GM12873 (cell line): ENCODE measurements at regions not wholly inside any gene's neighbourhood (a gene's known extent, or its start where the extent isn't known, plus 50 kb on each side); places are given as distances from the start of the nearest gene placed in this dataset.

Experiments
- TF ChIP-seq, protein P1 (sequence below): IDR thresholded peaks from 2 replicates; pipeline ENCODE4 v1.5.1; 2012; ENCODE audit warnings: low read depth, mild to moderate bottlenecking, moderate library complexity, low read length, control low read depth; ENCODE audit not compliant: insufficient read depth; ENCODE audit errors: missing control alignments

DNA sequence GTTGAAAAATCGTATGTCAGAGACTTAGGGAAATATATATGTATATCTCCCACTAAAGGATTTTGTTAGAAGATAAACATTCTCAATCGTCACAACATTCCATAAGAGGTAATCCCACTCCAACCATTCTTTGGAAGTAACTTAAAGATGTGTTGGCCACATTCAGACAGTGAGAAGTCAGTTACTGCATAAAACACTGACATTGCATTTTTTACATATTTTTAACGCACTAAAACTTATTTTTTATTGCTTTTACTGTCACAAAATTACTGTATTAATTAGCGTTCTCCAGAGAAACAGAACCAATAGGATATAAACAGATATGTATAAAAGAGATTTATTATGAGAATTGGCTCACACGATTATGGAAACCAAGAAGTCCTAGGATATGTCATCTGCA is 74.3 kb upstream of the VGLL2 start:
- TF ChIP-seq, protein P1, sequence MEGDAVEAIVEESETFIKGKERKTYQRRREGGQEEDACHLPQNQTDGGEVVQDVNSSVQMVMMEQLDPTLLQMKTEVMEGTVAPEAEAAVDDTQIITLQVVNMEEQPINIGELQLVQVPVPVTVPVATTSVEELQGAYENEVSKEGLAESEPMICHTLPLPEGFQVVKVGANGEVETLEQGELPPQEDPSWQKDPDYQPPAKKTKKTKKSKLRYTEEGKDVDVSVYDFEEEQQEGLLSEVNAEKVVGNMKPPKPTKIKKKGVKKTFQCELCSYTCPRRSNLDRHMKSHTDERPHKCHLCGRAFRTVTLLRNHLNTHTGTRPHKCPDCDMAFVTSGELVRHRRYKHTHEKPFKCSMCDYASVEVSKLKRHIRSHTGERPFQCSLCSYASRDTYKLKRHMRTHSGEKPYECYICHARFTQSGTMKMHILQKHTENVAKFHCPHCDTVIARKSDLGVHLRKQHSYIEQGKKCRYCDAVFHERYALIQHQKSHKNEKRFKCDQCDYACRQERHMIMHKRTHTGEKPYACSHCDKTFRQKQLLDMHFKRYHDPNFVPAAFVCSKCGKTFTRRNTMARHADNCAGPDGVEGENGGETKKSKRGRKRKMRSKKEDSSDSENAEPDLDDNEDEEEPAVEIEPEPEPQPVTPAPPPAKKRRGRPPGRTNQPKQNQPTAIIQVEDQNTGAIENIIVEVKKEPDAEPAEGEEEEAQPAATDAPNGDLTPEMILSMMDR, result no peak

DNA sequence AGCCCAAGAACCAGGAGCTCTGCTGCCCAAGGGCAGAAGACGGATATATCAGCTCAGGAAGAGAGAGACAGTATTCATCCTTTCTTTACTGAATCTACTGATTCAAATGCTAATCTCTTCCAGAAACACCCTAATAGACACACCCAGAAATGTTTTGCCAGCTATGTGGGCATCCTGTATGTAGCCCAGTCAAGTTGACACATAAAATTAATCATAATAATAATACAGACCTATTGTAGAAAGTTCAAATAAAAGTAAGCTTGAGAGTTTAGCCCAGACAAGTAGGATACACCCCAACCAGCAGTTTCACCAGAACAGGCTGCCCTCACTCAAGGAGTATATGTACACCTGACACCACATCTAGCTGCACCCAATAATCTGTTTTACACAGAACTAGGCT is 73.9 kb upstream of the VGLL2 start:
- TF ChIP-seq, protein P1, result no peak

DNA sequence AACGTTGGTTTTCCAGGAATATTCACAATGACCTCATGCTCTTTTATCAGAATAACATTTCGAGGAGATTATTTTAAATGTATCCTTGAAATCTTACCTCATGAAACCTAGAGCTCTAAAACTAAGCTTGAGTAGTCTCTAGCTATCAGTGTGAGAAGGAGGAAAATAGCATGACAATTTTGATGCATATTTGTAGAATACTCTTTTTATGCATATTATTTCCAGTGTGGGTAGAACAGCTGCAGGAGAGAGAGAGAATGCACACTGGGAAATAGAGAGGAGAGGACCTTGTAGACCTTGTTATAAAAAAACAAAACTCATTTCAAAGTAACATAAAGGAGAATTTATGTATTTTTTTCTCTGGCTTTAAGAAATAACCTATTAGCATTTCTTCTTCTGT is 71.1 kb upstream of the VGLL2 start:
- TF ChIP-seq, protein P1, result no peak

DNA sequence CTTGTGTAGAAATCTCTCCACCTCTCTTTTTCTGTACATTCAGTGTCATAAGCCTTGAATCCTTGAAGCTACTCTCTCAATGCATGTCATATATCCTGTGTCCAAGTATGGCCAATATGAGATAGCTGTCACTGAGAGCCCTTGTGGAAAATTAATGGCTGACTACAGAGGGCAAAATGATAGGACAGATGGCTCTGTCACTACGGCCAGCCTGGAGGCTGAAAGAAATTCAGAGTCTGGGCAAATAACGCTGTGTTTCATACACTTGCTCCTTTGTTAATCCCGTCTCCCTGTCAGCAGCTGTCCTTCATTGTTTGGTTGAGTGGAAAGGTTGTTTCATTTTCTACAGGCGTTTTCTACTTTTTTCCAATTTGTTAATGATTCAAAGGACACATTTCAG is 70.4 kb upstream of the VGLL2 start:
- TF ChIP-seq, protein P1, result no peak

DNA sequence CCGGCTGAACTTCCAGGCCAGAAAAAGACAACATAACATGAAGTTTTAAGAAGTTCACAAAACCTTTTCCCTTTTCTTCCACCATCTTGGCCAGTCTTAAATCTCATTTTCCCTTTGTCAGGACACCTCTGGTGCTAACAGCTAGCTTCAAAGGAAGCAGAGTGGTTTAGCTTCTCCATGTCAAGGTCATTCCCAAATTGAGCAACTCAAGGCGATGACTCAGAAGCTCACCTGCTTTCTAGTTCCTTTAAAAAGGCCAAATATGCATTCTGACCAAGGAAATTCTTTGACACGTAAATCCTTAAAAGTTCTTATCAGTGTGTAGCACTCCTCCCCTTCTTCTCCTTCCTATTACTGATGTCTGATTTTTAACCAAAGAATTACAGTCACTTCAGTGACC is 69.6 kb upstream of the VGLL2 start:
- TF ChIP-seq, protein P1, result no peak

DNA sequence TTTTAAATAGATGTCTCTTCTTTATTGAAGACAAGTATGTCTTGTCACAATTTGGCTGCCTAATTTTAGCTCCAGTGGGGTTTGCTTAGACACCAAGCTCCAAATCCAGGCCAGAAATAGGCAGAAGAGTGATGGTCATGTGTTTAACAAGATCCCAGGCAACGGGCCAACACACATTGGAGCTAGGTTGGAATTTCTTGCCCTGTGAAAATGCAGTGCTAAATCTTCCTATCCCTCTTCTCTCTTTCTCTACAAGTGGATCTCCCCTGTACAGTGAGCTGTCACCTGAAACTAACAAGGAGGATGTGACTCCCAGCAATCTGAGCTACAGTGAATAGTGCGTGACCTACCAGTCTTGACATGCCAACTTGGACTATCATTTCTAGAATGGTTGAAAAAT is 65.3 kb upstream of the VGLL2 start:
- TF ChIP-seq, protein P1, result no peak

DNA sequence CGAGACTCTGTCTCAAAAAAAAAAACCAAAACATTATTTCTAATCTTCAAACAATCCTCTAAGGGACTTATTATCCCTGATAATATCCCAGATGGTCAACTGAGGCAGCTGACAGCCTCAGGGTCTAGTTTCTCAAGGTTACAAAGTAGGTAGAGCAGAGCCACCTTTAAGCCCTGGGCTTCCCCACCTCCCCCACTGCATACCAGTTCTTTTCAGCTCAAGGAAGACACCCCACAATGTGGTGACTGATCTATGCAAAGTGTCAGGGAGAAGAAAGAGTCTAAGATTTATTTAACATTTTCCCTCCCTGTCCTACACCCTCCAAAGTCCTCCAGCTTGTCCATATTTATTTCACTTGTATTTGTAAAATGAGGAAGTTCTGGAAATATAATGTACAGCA is 60.5 kb upstream of the VGLL2 start:
- TF ChIP-seq, protein P1, result no peak
